AG10803 (cell line): ENCODE measurements at regions not wholly inside any gene's neighbourhood (a gene's known extent, or its start where the extent isn't known, plus 50 kb on each side); places are given as distances from the start of the nearest gene placed in this dataset.

ENCODE experiments used
- DNase-seq: peaks from one replicate; pipeline ENCODE4 v3.0.0; 2010; ENCODE audit warnings: low read depth
- H3K4me3 ChIP-seq: 2 replicates; pipeline ENCODE4 v1.5.1; 2011; ENCODE audit warnings: mild to moderate bottlenecking, low read length, control low read depth
- TF ChIP-seq, protein P1 (sequence below): conservative IDR thresholded peaks from 2 replicates; pipeline ENCODE4 v1.5.1; 2011; ENCODE audit warnings: mild to moderate bottlenecking, low read length, control low read depth, inconsistent platforms

GRCh38 chr3:176855901-176856486, 341.3 kb downstream of the TBL1XR1 start:
- TF ChIP-seq, protein P1, sequence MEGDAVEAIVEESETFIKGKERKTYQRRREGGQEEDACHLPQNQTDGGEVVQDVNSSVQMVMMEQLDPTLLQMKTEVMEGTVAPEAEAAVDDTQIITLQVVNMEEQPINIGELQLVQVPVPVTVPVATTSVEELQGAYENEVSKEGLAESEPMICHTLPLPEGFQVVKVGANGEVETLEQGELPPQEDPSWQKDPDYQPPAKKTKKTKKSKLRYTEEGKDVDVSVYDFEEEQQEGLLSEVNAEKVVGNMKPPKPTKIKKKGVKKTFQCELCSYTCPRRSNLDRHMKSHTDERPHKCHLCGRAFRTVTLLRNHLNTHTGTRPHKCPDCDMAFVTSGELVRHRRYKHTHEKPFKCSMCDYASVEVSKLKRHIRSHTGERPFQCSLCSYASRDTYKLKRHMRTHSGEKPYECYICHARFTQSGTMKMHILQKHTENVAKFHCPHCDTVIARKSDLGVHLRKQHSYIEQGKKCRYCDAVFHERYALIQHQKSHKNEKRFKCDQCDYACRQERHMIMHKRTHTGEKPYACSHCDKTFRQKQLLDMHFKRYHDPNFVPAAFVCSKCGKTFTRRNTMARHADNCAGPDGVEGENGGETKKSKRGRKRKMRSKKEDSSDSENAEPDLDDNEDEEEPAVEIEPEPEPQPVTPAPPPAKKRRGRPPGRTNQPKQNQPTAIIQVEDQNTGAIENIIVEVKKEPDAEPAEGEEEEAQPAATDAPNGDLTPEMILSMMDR = no peak
- no peak overlapping the region for H3K4me3 ChIP-seq
- DNase-seq = no peak

- DNase-seq = no peak
- H3K4me3 ChIP-seq = no peak overlapping the region
- TF ChIP-seq, protein P1 = no peak
These were observed 342.1 kb downstream of the TBL1XR1 start for GRCh38 chr3:176855213-176855612.

DNA sequence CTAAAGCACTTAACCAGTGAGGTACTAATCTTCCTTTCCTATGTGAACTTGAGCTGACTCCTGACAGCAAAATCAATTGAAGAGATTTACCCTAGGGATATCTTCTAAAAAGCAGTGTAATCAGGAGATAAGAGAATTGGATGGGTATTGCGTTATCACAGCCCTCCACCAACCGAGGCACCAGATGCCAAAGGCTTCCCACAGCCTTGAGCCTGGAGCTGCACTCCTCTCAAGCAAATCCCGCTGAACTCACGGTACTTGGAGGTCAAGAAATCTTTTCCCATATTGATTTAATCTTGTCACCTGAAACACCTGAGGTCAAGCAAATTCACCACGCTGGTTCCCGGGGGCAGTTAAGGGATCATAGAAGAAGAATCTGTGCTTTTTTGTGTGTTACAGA, 346.8 kb downstream of the TBL1XR1 start:
- no peak overlapping the region for H3K4me3 ChIP-seq
- TF ChIP-seq, protein P1 = no peak
- DNase-seq = no peak

DNA sequence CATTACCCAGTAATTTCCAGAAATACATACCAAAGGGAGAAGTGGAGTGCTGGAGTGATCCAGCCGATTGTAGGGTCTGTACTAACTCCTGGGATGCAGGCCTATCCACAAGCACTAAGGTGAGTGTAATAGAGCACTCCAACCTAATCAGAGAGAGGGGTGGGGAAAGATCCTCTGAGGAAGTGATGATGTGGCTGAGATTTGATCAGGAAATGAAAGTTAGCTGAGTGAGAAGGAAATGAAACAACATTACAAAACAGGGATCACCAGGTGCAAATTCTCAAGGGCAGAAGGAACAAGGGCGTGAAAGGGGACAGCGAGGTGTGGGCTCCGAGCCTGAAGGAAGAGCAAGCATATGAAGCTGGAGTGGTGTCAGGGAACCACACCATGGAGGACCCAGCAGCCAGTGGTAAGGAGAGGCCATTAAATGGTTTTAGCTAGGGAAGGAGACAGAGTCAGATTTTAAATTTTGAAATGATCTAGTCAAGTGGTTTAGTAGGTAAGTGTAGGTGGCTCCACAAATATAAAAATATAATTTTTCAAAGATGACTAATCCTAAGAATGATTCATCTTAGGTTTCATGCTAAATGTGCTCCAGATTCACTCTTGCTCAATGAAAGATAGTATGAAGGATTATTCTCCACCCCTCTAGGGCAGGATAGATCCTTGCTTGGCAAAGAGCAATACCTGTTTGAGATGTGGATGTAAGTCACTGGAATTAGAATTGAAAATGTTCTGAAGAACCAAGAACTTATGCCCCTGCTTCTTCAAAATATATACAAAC, 348.7 kb downstream of the TBL1XR1 start:
- no peak overlapping the region for H3K4me3 ChIP-seq
- TF ChIP-seq, protein P1 = no peak
- DNase-seq = no peak

DNA sequence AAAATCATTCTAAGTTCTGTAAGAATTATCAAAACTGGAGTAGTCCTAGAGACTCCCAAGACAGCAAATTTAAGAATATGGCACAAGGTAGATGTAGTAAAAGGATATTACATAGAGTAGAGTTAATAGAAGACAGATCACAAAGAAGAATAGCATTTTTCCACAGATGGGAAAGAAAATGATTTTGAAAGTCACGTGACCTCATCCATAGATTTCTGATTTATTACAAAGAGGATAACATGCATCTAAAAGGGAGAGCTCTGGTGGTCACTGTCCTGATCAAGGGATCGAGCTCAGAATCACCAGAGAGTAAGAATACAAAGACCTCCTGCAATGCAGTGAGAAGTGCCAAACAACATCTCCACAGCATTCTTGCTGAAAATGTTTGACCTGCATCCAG, 354.4 kb downstream of the TBL1XR1 start:
- no peak overlapping the region for H3K4me3 ChIP-seq
- TF ChIP-seq, protein P1 = no peak
- no peak for DNase-seq

- no peak overlapping the region for H3K4me3 ChIP-seq
- DNase-seq = no peak
- TF ChIP-seq, protein P1 = no peak
These were observed 356.5 kb downstream of the TBL1XR1 start for GRCh38 chr3:176840641-176841286.

DNA sequence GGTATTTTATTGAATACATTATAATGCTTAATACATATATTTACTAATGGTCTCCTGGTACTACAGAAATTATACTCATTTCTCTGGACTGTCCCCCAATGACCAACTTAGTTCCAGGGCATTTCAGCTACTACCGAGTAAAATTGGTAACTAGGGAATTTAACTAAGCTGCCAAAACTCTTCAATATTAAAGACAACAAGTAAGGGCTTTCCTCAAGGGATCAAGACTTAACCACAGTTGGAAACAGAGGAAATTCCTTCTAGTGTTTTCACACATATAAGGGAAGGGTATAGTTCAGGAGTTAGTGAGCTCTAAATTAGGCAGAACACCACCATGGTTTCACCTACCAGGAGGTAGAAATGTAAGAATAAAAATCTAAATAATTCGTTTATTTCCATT, 357.4 kb downstream of the TBL1XR1 start:
- H3K4me3 ChIP-seq = no peak overlapping the region
- DNase-seq = no peak
- TF ChIP-seq, protein P1 = no peak
